Neural cell (in vitro differentiated cells): ENCODE measurements at regions not wholly inside any gene's neighbourhood (a gene's known extent, or its start where the extent isn't known, plus 50 kb on each side); places are given as distances from the start of the nearest gene placed in this dataset.

ENCODE experiments used
- H2AFZ ChIP-seq: fragments of 200-600, 300-800 bp; sonication (generic), shearing (Covaris generic); 2 replicates; pipeline ENCODE4 v1.6.0; 2014; ENCODE audit warnings: low read depth, mild to moderate bottlenecking, antibody characterized with exemption, low read length, moderate library complexity
- H3F3A ChIP-seq: fragments of 200-600 bp; shearing (Covaris generic); 2 replicates; pipeline ENCODE4 v1.6.1; 2016; ENCODE audit warnings: mild to moderate bottlenecking, moderate library complexity, mixed read lengths, antibody characterized with exemption, low read length; ENCODE audit not compliant: insufficient read depth, poor library complexity, severe bottlenecking
- H3K27ac ChIP-seq: fragments of 200-600, 300-800 bp; sonication (generic), shearing (Covaris generic); 2 replicates; pipeline ENCODE4 v1.5.1; 2014; ENCODE audit warnings: mild to moderate bottlenecking, low read length, moderate library complexity
- H3K27me3 ChIP-seq: fragments of 300-800, 200-600 bp; sonication (generic), shearing (Covaris generic); 2 replicates; pipeline ENCODE4 v1.6.0; 2014; ENCODE audit warnings: mild to moderate bottlenecking, low read depth, low read length, moderate library complexity; ENCODE audit not compliant: insufficient read depth
- H3K36me3 ChIP-seq: fragments of 300-800, 200-600 bp; sonication (generic), shearing (Covaris generic); 2 replicates; pipeline ENCODE4 v1.5.1; 2014; ENCODE audit warnings: mild to moderate bottlenecking, antibody characterized with exemption, low read length, moderate library complexity; ENCODE audit not compliant: insufficient read depth
- H3K4me2 ChIP-seq: fragments of 300-800, 200-600 bp; sonication (generic), shearing (Covaris generic); 2 replicates; pipeline ENCODE4 v1.6.0; 2014; ENCODE audit warnings: mild to moderate bottlenecking, low read length
- H3K4me3 ChIP-seq: fragments of 300-800, 200-600 bp; sonication (generic), shearing (Covaris generic); 2 replicates; pipeline ENCODE4 v1.5.1; 2014; ENCODE audit warnings: mild to moderate bottlenecking, low read length, moderate library complexity
- H3K79me2 ChIP-seq: fragments of 200-600 bp; shearing (Covaris generic); replicated peaks from 2 replicates; pipeline ENCODE4 v1.6.0; 2014; ENCODE audit warnings: mild to moderate bottlenecking, low read length, moderate library complexity; ENCODE audit not compliant: insufficient read depth
- H3K9ac ChIP-seq: fragments of 300-800, 200-600 bp; sonication (generic), shearing (Covaris generic); 2 replicates; pipeline ENCODE4 v1.6.1; 2016; ENCODE audit warnings: mild to moderate bottlenecking, low read length, mixed read lengths
- H3K9me2 ChIP-seq: fragments of 200-600 bp; shearing (Covaris generic); 2 replicates; pipeline ENCODE4 v1.6.1; 2016; ENCODE audit warnings: mild to moderate bottlenecking, low read length, mixed read lengths; ENCODE audit not compliant: insufficient read depth
- H3K9me3 ChIP-seq: fragments of 200-600, 300-800 bp; sonication (generic), shearing (Covaris generic); 2 replicates; pipeline ENCODE4 v1.6.1; 2016; ENCODE audit warnings: mild to moderate bottlenecking, mixed run types, low read length, moderate library complexity, mixed read lengths
- H4K20me1 ChIP-seq: fragments of 200-600 bp; shearing (Covaris generic); 2 replicates; pipeline ENCODE4 v1.6.1; 2016; ENCODE audit warnings: mild to moderate bottlenecking, mixed run types; ENCODE audit not compliant: insufficient read depth
- CTCF ChIP-seq: fragments of 450-650 bp; IDR thresholded peaks from 2 replicates; pipeline ENCODE4 v1.5.1; 2014; ENCODE audit warnings: antibody characterized with exemption, mild to moderate bottlenecking, moderate library complexity; ENCODE audit not compliant: poor library complexity, severe bottlenecking
- EP300 ChIP-seq: fragments of 450-650 bp; conservative IDR thresholded peaks from 2 replicates; pipeline ENCODE4 v1.6.1; 2014; ENCODE audit warnings: antibody characterized with exemption, mild to moderate bottlenecking, moderate library complexity; ENCODE audit not compliant: poor library complexity, severe bottlenecking
- EZH2 ChIP-seq: fragments of 200-600, 300-800 bp; shearing (Covaris generic), sonication (generic); IDR thresholded peaks from 2 replicates; pipeline ENCODE4 v1.6.1; 2014; ENCODE audit warnings: antibody characterized with exemption, low read length, borderline replicate concordance, mild to moderate bottlenecking; ENCODE audit not compliant: insufficient read depth, poor library complexity, severe bottlenecking
- MXI1 ChIP-seq: fragments of 450-650 bp; conservative IDR thresholded peaks from 2 replicates; pipeline ENCODE4 v1.6.1; 2014; ENCODE audit warnings: antibody characterized with exemption, mild to moderate bottlenecking; ENCODE audit not compliant: poor library complexity, severe bottlenecking
- POLR2AphosphoS5 ChIP-seq: IDR thresholded peaks from 2 replicates; pipeline ENCODE4 v1.6.1; 2012
- RAD21 ChIP-seq: fragments of 450-650 bp; conservative IDR thresholded peaks from 2 replicates; pipeline ENCODE4 v1.6.1; 2014; ENCODE audit warnings: antibody characterized with exemption, mild to moderate bottlenecking, moderate library complexity
- REST ChIP-seq: IDR thresholded peaks from 2 replicates; pipeline ENCODE4 v1.6.1; 2012; ENCODE audit warnings: borderline replicate concordance
- SMC3 ChIP-seq: fragments of 450-650 bp; conservative IDR thresholded peaks from 2 replicates; pipeline ENCODE4 v1.6.1; 2014; ENCODE audit warnings: antibody characterized with exemption, mild to moderate bottlenecking, moderate library complexity; ENCODE audit not compliant: poor library complexity
- TAF1 ChIP-seq: IDR thresholded peaks from 2 replicates; pipeline ENCODE4 v1.6.1; 2012; ENCODE audit warnings: low read depth

- no peak overlapping the region for H2AFZ ChIP-seq
- no peaks in the 10 kb centered on the region for H3K36me3 ChIP-seq
- no peaks in the 10 kb centered on the region for H3K79me2 ChIP-seq
- no peaks in the 10 kb centered on the region for H3K27me3 ChIP-seq
- TF ChIP-seq CTCF = no peak
- TF ChIP-seq POLR2AphosphoS5 = no peak
- no peak for TF ChIP-seq EP300
- TF ChIP-seq TAF1 = no peak
- TF ChIP-seq EZH2 = no peak
- no peak for TF ChIP-seq REST
- TF ChIP-seq RAD21 = no peak
- TF ChIP-seq SMC3 = no peak
- no peak for TF ChIP-seq MXI1
- H3K4me2 ChIP-seq = no peak overlapping the region
- no peaks in the 10 kb centered on the region for H3K9me3 ChIP-seq
- no peak overlapping the region for H3K4me3 ChIP-seq
- H4K20me1 ChIP-seq = no peaks in the 10 kb centered on the region
- H3K27ac ChIP-seq = no peak overlapping the region
- H3K9me2 ChIP-seq = no peaks in the 10 kb centered on the region
- no peaks in the 10 kb centered on the region for H3F3A ChIP-seq
- H3K9ac ChIP-seq = no peak overlapping the region
Observed at GRCh38 chr14:56515739-56516138, 63.9 kb upstream of the TMEM260 start.

DNA sequence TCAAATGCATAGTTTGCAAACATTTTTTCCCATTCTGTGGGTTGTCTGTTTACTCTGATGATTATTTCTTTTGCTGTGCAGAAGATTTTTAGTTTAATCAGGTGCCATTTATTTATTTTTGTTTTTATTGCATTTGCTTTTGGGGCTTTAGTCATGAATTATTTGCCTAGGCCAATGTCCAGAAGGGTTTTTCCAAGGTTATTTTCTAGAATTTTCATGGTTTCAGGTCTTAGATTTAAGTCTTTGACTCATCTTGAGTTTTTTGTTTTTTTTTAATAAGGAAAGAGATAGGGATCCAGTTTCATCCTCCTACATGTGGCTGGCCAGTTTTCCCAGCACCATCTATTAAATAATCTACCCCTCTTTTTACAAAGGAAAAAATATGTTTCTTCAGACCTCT is 57.2 kb upstream of the TMEM260 start:
- Histone ChIP-seq H3K27ac (no peak overlapping the region), H2AFZ (no peak overlapping the region), H3K9ac (no peak overlapping the region), H3K79me2 (no peaks in the 10 kb centered on the region), H3K36me3 (no peaks in the 10 kb centered on the region), H3K9me3 (no peaks in the 10 kb centered on the region), H4K20me1 (no peaks in the 10 kb centered on the region), H3K9me2 (no peaks in the 10 kb centered on the region), H3K4me2 (no peak overlapping the region), H3K27me3 (no peaks in the 10 kb centered on the region), H3K4me3 (no peak overlapping the region), H3F3A (no peaks in the 10 kb centered on the region)
- TF ChIP-seq EZH2 (no peak), EP300 (no peak), TAF1 (no peak), MXI1 (no peak), REST (no peak), CTCF (no peak), RAD21 (no peak)
